ENCODE measurements at regions not wholly inside any gene's neighbourhood (a gene's known extent, or its start where the extent isn't known, plus 50 kb on each side); places are given as distances from the start of the nearest gene placed in this dataset.

- Mint-ChIP-seq H3K9me3 (peaks cover 4% of the 10 kb centered on the region), H3K27me3 (ENCODE audit: insufficient read depth, low read depth) (no peaks in the 10 kb centered on the region), H3K27ac (no peak overlapping the region), H3K4me1 (no peaks in the 10 kb centered on the region), H3K36me3 (no peaks in the 10 kb centered on the region), H3K4me3 (no peak overlapping the region)
- H3F3A ChIP-seq (ENCODE audit: low read depth), result no peaks in the 10 kb centered on the region
- H3K27ac ChIP-seq, result no peak overlapping the region
- no peaks in the 10 kb centered on the region for H3K36me3 ChIP-seq
- H3K4me1 ChIP-seq, result no peaks in the 10 kb centered on the region
- no peak overlapping the region for H3K4me2 ChIP-seq
- no peaks in the 10 kb centered on the region for H3K9me3 ChIP-seq (ENCODE audit: low read depth)
- H3K9ac ChIP-seq, result no peak overlapping the region
- no peaks in the 10 kb centered on the region for H3K79me2 ChIP-seq (ENCODE audit: low read depth)
- no peaks in the 10 kb centered on the region for H3K27me3 ChIP-seq
- no peak overlapping the region for H3K4me3 ChIP-seq
- no peak for DNase-seq (ENCODE audit: low spot score)
- H2AFZ ChIP-seq (replicated peaks), result no peak overlapping the region
- TF ChIP-seq EZH2 (IDR thresholded peaks at IDR 0.05) (no peak), EZH2phosphoT487 (IDR thresholded peaks at IDR 0.05) (no peak)
- TF ChIP-seq, protein P1, sequence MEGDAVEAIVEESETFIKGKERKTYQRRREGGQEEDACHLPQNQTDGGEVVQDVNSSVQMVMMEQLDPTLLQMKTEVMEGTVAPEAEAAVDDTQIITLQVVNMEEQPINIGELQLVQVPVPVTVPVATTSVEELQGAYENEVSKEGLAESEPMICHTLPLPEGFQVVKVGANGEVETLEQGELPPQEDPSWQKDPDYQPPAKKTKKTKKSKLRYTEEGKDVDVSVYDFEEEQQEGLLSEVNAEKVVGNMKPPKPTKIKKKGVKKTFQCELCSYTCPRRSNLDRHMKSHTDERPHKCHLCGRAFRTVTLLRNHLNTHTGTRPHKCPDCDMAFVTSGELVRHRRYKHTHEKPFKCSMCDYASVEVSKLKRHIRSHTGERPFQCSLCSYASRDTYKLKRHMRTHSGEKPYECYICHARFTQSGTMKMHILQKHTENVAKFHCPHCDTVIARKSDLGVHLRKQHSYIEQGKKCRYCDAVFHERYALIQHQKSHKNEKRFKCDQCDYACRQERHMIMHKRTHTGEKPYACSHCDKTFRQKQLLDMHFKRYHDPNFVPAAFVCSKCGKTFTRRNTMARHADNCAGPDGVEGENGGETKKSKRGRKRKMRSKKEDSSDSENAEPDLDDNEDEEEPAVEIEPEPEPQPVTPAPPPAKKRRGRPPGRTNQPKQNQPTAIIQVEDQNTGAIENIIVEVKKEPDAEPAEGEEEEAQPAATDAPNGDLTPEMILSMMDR (IDR thresholded peaks at IDR 0.05), result no peak
- no peaks in the 10 kb centered on the region for H4K20me1 ChIP-seq (ENCODE audit: low read depth)
These were observed 154.9 kb upstream of the CEP126 start for GRCh38 chr11:101759771-101760450.

- Histone ChIP-seq H3F3A (ENCODE audit: low read depth) (no peaks in the 10 kb centered on the region), H3K4me3 (no peak overlapping the region), H2AFZ (replicated peaks) (no peak overlapping the region)
These were observed 157.1 kb upstream of the CEP126 start for GRCh38 chr11:101757741-101758140.

DNA sequence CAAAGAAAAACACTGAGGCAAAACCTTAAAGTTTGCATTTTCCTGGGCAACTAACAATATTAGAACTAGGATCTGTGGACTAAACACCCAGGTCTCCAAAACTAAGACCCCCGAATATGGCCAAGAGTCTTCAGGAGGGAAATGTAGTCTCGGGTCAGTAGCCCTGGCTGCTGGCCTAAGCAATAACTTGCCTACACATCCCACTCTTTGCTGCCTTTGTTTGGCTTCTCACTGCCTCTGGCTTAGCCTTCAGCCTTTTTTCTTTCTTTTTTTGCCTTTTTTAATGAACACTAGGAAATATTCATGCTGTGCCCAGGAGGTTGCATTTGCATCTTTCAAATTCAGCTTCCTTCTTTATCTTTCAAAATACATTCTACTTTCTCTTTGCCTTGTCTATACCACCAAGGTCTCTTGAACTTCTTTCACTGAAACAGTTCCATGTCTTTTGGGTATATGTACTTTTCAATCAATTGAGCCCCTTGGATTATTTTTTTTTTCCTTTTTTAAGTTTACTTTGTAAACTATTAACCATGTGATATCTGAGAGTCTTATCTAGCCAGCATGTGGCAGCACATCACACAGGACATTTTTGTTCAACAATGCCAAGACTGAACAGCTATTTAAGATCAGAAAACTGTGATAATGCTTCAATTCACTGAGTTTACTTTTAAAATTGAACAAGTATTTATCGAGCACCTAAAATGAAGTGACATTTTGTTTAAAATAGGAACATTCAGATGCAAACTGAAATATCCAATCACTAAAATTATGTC, 165.0 kb upstream of the TRPC6 start:
- peak; percentile 8 for DNase-seq (ENCODE audit: low spot score)
- no peaks in the 10 kb centered on the region for H3K79me2 ChIP-seq (ENCODE audit: low read depth)
- no peaks in the 10 kb centered on the region for H3K36me3 ChIP-seq
- no peak overlapping the region for H3K27ac ChIP-seq
- H3K27me3 Mint-ChIP-seq (ENCODE audit: insufficient read depth, low read depth), result no peaks in the 10 kb centered on the region
- H2AFZ ChIP-seq (replicated peaks), result peak overlapping the region; percentile 95
- H3K27ac Mint-ChIP-seq, result peak overlapping the region; percentile 81
- H4K20me1 ChIP-seq (ENCODE audit: low read depth), result no peaks in the 10 kb centered on the region
- H3F3A ChIP-seq (ENCODE audit: low read depth), result no peaks in the 10 kb centered on the region
- H3K4me3 Mint-ChIP-seq, result no peak overlapping the region
- H3K9me3 Mint-ChIP-seq, result no peaks in the 10 kb centered on the region
- H3K36me3 Mint-ChIP-seq, result no peaks in the 10 kb centered on the region
- no peak overlapping the region for H3K4me3 ChIP-seq
- H3K4me2 ChIP-seq, result no peak overlapping the region
- H3K27me3 ChIP-seq, result no peaks in the 10 kb centered on the region
- H3K9me3 ChIP-seq (ENCODE audit: low read depth), result no peaks in the 10 kb centered on the region
- H3K4me1 Mint-ChIP-seq, result peaks cover 12% of the 10 kb centered on the region
- H3K4me1 ChIP-seq, result peaks cover 5% of the 10 kb centered on the region
- H3K9ac ChIP-seq, result no peak overlapping the region
- TF ChIP-seq EZH2phosphoT487 (IDR thresholded peaks at IDR 0.05) (no peak), EZH2 (IDR thresholded peaks at IDR 0.05) (no peak)
- TF ChIP-seq, protein P1 (IDR thresholded peaks at IDR 0.05), result no peak

More at GRCh38 chr11:101757741-101758140, 157.1 kb upstream of the CEP126 start:
- peaks cover 4% of the 10 kb centered on the region for H3K9me3 Mint-ChIP-seq
- no peaks in the 10 kb centered on the region for H3K36me3 ChIP-seq
- H3K9me3 ChIP-seq (ENCODE audit: low read depth), result no peaks in the 10 kb centered on the region
- no peak overlapping the region for H3K4me2 ChIP-seq
- no peak overlapping the region for H3K27ac Mint-ChIP-seq
- no peaks in the 10 kb centered on the region for H3K4me1 Mint-ChIP-seq
- H3K4me1 ChIP-seq, result no peaks in the 10 kb centered on the region
- H3K27me3 ChIP-seq, result no peaks in the 10 kb centered on the region
- no peak for TF ChIP-seq EZH2 (IDR thresholded peaks at IDR 0.05)
- TF ChIP-seq EZH2phosphoT487 (IDR thresholded peaks at IDR 0.05), result no peak
- TF ChIP-seq, protein P1 (IDR thresholded peaks at IDR 0.05), result no peak
- H3K79me2 ChIP-seq (ENCODE audit: low read depth), result no peaks in the 10 kb centered on the region
- H3K4me3 Mint-ChIP-seq, result no peak overlapping the region
- no peaks in the 10 kb centered on the region for H3K27me3 Mint-ChIP-seq (ENCODE audit: insufficient read depth, low read depth)
- no peaks in the 10 kb centered on the region for H4K20me1 ChIP-seq (ENCODE audit: low read depth)
- no peak for DNase-seq (ENCODE audit: low spot score)
- no peak overlapping the region for H3K9ac ChIP-seq
- H3K36me3 Mint-ChIP-seq, result no peaks in the 10 kb centered on the region
- no peak overlapping the region for H3K27ac ChIP-seq
